ENCODE measurements at regions not wholly inside any gene's neighbourhood (a gene's known extent, or its start where the extent isn't known, plus 50 kb on each side); places are given as distances from the start of the nearest gene placed in this dataset.
"Not testable (repeated sequence)": the region's sequence is repeated elsewhere in the genome, so short reads cannot be mapped to it uniquely, and the experiment has no call there.

- no peak for TF ChIP-seq CTCF (IDR thresholded peaks at IDR 0.05; ENCODE audit: low read length, missing control alignments)
- H3K4me3 ChIP-seq (replicated peaks; ENCODE audit: low read depth, low read length), result no peak overlapping the region
- DNase-seq (ENCODE audit: low read depth), result no peak
Measured at GRCh38 chr13:110004814-110005213, 218.4 kb upstream of the IRS2 start.

GRCh38 chr13:110001670-110002275, 215.4 kb upstream of the IRS2 start:
- no peak for TF ChIP-seq CTCF (IDR thresholded peaks at IDR 0.05; ENCODE audit: low read length, missing control alignments)
- DNase-seq (ENCODE audit: low read depth), result peak; percentile 63
- no peak overlapping the region for H3K4me3 ChIP-seq (replicated peaks; ENCODE audit: low read depth, low read length)

GRCh38 chr13:110000534-110001345, 214.4 kb upstream of the IRS2 start:
- TF ChIP-seq CTCF (IDR thresholded peaks at IDR 0.05; ENCODE audit: low read length, missing control alignments), result no peak
- DNase-seq (ENCODE audit: low read depth), result no peak
- no peak overlapping the region for H3K4me3 ChIP-seq (replicated peaks; ENCODE audit: low read depth, low read length)

GRCh38 chr13:109999659-110000533, 213.5 kb upstream of the IRS2 start:
- TF ChIP-seq CTCF (IDR thresholded peaks at IDR 0.05; ENCODE audit: low read length, missing control alignments), result no peak
- DNase-seq (ENCODE audit: low read depth), result no peak
- no peak overlapping the region for H3K4me3 ChIP-seq (replicated peaks; ENCODE audit: low read depth, low read length)

- no peak for TF ChIP-seq CTCF (IDR thresholded peaks at IDR 0.05; ENCODE audit: low read length, missing control alignments)
- H3K4me3 ChIP-seq (replicated peaks; ENCODE audit: low read depth, low read length), result no peak overlapping the region
- peak; percentile 84 for DNase-seq (ENCODE audit: low read depth)
Measured at GRCh38 chr13:109998684-109999533, 212.5 kb upstream of the IRS2 start.

GRCh38 chr13:109998037-109998436, 211.7 kb upstream of the IRS2 start:
- DNase-seq (ENCODE audit: low read depth), result no peak
- no peak overlapping the region for H3K4me3 ChIP-seq (replicated peaks; ENCODE audit: low read depth, low read length)
- no peak for TF ChIP-seq CTCF (IDR thresholded peaks at IDR 0.05; ENCODE audit: low read length, missing control alignments)

- H3K4me3 ChIP-seq (replicated peaks; ENCODE audit: low read depth, low read length); DNase-seq (ENCODE audit: low read depth): not testable (repeated sequence)
Measured at GRCh38 chr13:109997056-109997595, 210.7 kb upstream of the IRS2 start.
